NCI-H2107 treated with DMSO at 0.1 percent for 48 hours (cell line): ENCODE measurements at regions not wholly inside any gene's neighbourhood (a gene's known extent, or its start where the extent isn't known, plus 50 kb on each side); places are given as distances from the start of the nearest gene placed in this dataset.

Experiments used
- DNase-seq: peaks from one replicate; lab custom pipeline; 2025; ENCODE audit not compliant: unreplicated experiment; lab: John Stamatoyannopoulos, UW

DNA sequence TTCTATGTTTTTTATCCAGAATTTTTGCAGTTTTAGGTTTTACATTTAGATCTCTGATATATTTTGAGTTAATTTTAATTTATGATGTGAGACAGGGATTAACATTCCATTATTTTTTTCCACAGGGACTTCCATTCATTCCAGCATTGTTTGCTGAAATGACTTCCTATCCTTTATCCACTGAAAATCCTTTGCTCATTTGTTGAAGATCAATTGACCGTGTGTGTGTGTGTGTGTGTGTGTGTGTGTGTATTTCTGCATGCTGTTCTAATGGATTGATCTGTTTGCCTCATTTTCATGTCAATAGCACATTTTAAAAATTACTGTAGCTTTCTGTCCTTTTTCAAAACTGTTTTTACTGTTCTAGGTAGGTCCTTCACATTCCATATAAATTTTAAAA, 480.3 kb downstream of the DSC3 start:
- no peak for DNase-seq

DNA sequence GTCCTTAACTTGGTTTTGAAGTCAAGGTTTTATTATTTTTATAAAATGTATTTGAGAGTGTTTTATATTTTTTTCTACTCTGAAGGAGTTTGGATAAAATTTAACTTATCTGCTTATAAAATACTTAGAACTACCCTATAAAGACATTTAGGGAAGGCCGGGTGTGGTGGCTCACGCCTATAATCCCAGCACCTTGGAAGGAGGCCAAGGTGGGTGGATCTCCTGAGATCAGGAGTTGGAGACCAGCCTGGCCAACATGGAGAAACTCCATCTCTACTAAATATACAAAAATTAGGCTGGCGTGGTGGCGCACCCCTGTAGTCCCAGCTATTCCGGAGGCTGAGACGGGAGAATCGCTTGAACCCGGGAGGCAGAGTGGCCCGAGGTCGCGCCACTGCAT, 486.4 kb downstream of the DSC3 start:
- DNase-seq, result no peak

DNA sequence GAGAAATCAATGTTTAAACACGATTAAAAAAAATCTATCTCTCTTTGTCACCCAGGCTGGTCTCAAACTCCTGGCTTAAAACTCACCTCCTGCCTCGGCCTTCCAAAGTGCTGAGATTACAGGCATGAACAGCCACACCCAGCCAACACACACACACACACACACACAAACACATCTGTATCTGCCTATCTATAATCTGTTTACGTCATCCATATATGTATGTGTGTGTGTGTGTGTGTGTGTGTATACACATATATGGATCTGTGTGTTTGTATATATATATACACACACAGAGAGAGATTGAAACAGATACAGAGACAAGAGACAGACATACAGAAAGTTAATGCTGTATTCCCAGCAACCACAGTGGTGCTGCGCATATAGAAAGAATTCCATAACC, 497.1 kb downstream of the DSC3 start:
- no peak for DNase-seq

DNA sequence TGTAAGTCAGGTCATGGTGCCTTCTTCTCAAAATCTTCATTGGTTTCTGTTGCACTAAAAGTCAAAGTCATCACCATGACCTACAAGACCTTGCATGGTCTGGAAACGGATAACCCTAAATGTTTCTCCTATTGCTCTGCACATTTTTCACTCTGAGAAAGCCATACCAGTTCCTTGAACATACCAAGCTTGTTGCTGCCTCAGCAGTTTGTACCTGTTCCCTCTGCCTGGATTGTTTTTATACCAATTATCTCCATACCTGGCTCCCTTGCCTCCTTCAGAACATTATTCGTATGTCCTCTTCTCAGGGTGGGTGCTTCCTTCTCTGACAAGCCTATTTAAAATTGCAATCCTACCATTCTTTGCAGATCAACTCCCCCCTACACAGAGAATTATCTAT, 498.4 kb downstream of the DSC3 start:
- DNase-seq, result no peak

DNA sequence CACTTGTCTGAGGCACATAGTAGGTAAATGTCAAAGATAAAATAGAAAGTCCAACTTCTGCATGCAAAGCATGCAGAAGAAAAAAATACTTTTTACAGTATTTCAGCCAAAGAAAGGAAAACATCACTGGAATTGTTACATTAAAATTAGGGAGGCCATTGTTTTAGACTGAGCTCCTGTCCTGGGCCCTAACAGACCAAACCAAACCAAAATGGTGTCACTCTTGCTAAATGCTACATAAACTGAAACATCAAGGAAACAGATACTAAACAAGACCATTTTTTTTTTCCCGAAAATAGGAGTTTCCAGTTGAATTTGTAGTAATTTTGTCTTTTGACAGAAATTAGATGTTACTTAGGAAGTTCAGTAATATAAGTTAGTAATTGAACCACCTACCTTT, 508.8 kb downstream of the DSC3 start:
- DNase-seq, result no peak

DNA sequence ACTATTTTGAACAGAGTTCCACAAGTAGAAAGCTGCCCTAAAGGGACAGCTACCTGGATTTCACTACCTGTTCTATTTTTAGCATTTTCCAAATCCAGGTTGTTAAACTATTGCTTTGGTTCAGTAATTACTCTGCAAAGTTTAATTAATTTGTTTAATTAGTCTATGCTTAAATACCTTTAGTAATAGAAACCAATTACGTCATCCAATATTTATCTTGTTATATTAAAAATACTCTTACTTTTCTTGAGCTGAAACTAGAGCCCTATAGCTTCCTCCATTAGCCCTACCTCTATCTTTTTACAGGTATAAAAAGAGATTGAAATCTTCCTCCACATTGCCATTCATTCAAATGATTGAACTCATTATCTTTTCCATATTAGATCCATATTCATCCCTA, 514.6 kb downstream of the DSC3 start:
- no peak for DNase-seq

DNA sequence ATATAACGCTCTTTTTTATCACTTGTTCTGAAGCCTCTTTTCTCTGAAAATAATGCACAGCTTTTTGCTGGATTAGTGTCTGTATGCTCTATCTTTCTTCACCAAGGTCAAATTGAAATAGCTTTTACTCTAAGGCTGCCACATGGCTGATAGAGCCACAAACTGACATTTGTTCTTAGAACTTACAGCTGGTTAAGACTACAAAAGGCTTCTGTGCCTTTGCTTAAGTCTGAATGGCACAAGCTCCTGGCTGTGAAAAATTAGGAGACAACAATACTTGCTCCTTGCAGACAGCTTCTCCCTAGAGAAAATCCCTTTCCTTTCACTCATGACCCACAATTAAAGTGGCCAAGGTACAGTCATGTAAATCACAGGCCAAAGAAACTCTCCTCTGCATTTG, 515.3 kb downstream of the DSC3 start:
- DNase-seq, result no peak

DNA sequence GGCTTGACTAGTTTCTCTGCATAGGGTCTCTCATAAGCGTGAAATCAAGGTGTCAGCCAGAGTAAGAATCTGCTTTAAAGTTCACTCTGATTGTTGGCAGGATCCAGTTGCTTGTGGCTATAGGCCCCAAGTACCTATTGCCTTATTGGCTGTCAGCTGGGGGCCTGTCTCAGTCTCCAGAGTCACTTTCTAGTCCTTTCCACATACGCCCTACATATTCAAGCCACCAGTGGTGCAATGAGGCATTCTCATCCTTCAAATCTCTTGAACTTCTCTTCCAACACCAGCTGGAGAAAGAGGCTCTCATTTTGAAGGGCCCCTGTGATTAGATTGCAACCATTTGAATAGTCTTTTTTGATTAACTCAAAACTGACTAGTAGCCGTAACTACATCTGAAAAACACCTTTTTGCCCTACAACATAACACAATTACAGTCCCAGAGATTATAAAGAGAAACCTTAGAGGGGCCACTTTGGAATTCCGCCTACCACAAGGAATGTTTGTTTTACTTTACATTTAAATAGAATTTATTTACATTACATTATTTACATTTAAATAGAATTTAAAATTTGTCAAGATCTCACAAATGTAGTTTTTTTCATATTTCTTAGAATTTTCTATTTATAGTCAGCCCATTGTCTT, 520.1 kb downstream of the DSC3 start:
- DNase-seq, result no peak

DNA sequence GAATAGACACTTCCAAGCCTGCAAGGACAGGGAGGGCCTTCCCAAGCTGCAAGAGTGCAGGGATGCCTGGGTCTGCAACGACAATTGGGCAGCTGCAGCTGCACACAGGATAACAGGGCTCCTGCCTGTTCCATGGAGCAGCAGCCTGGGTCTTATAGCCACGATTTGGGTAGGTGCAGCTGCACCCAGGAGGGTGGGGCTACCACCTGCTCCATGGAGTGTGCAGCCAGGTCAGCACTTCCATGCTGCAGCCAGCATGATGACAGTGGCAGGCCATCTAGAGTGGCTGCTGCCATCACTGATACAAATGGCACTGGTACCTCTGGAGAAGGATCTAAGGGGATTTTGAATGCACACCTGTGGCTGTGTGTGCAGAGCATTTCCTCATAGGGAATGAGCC, 528.5 kb downstream of the DSC3 start:
- DNase-seq, result no peak

DNA sequence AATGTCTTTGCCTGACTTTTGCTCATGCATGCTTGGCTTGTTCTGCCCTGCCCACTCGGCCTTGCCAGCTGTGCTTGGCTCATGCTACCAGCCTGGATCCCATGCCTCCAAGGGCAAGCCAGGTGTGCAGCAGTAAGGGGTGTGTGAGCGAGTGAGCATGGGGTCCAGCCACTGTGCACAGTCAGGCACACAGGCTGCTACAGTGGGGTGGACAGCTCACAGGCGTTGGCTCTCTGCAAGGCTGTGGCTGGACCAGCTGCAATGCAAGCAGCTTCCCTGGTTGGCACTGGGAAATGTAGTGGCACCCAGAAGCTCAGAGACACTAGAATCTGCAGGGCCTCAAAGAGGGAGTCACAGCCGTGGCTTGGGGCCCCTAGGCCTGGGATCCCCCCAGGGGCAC, 529.7 kb downstream of the DSC3 start:
- no peak for DNase-seq

DNA sequence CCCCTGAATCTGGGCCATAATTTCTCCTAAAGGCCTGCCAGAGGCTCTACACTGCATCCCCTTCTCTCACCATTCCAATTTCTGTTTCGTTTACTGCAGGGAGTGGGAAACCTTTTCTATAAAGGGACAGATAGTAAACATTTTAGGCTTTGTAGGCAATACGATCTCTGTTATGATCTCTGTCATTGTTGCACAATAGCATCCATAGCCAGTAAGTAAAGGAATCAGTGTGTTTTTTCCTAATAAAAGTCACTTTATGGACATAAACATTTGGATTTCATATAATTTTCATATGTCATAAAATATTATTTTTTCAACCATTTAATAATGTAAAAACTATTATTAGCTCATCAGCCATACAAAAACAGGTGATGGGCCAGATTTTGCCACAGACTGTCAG, 531.7 kb downstream of the DSC3 start:
- no peak for DNase-seq

DNA sequence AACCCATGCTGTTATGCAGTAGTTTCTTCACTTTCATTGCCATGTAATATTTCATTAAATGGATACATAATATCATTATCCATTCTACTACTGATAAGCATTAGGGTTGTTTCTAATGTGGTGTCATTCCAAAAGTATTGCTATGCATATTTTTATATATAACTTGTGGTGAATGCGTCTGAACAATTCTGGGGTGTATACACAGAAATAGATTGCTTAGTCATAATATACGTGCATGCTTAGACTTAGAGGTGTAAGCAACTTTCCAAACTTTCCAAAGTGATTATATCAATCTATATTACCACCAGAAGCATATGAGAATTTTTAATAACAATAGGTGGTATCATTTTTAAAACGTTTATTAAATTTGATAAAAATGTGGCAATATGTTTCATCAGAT, 540.9 kb downstream of the DSC3 start:
- DNase-seq, result no peak

DNA sequence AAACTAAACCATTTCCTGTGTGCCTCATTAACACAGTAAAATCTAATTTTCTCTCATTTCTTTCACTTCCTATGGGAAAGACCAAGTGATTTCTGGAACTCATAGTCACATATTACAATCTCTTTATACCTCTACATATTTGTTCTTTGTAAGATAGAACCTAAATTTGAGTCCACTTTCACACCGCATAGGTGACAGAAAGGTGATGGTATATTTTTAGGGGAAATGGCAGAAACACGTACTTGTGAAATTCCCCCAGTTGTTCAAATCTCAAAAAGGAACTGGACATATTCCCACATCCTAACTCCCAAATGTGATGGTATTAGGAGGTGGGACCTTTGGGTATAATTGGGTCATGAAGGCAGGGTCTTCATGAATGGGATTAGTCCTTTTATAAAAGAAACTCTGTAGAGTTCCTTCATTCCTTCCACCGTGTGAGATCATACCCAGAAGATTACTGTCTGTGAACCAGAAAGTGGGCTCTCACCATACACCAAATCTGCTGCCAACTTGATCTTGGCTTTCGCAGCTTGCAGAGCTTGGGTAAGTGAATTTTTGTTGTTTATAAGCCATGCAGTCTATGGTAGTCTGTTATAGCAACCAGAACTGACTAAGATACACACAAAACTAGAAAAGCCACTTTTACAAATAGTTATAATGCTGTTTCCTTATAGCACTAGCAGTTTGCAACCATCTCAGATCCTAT, 542.1 kb downstream of the DSC3 start:
- no peak for DNase-seq

DNA sequence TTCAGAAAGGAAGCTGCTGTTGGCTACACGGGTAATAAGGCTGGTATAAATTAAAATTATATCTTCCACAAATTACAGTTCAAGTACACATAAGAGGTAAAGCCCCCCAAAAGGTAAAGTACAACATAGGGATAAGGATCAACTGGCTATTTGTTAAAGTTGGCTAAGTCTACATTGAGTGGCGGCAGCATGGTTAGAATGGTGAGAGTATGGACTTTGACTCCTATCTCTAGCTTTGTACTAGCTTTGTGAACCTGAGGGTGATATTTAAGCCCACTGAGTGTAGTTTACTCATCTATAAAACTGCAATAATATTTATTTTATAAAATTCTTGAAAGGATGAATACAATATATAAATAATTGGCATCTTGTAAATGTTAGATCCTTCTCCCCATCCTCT, 542.8 kb downstream of the DSC3 start:
- DNase-seq, result no peak

DNA sequence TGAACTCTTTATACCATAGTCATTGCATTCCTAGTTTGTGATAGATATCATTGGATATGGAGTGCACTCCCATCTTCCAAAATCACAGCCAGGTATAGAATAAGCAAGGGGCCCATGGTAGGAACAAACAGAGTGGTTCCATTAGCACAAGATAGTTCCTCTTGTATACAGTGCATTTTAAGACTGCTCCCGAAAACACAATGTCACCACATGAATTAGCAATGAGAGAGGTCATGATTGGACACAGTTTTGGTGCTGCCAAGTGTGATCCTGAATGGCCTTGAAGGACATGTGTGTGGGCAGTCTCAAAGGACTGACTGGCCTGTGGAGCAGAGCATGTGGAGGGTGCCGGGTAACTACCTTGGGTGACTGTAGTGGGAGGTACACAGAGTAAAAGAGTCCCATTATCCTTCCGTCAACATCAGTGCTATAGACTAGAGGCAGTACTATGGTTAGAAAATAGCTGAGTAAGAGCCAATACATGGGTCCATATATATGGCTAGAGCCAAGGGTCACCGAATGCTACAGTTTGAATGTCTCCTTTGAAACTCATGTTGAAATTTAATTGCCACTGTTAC, 549.9 kb downstream of the DSC3 start:
- DNase-seq, result no peak

DNA sequence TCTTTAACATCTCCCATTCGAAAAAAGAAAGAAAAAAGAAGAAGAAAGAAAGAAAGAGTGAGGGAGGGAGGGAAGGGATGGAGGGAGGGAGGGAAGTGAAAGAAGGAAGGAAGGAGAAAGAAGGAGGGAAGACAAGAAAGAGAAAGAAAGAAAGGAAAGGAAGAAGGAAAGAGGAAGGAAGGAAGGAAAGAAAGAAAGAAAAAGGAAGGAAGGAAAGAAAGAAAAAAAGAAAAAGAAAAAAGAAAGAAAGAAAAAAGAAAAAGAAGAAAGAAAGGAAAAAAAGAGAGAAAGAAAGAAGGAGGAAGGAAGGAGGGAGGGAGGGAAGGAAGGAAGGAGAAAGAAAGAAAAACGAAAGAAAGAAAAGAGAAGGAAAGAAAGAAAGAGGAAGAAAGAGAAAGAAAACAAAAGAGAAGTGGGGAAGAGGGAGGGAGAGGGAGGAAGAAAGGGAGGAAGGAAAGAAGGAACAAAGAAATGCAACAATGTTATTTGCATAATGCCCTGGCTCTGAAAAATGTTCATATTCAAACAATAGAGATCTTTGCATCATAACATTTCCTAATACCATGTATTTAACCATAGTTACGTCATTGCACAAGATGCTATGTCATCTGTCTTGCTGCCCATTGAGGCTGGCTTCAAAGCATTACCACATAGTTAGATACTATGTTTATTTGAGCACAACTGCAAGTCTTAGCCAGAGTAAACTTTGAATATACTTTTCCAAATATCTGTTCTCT, 550.6 kb downstream of the DSC3 start:
- DNase-seq, result no peak

DNA sequence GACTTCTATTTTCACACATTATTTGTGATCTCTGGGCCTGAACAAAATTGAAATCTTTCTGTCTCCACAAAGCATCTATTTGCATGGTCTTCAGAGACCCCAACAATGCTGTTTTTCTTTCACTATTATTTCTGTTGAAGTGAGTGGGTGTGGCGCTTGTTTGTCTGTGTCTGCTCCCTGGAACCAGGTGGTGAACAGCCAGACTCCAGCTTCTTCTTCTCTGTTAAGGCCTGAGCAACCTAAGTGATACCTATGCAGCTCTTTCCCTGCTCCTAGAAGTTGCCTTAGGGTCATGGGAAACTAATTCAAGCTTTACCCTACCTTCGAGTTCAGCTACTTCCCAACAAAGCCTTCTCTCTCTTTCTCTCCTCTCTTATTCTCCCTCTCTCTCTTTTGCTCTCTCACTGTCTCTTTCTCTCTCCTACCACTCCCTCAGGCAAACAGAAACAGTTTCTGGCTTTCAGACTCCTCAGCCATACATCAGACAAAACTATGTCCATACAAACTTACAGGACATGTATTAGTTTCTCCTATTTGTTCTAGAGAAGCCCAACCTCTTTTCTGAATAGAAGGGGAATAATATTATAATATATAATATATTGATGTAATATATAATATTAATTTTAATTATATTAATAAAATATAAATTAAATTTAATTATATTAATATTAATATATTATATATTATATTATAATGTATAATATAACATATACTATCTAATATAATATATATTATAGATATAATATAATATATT, 552.5 kb downstream of the DSC3 start:
- no peak for DNase-seq

DNA sequence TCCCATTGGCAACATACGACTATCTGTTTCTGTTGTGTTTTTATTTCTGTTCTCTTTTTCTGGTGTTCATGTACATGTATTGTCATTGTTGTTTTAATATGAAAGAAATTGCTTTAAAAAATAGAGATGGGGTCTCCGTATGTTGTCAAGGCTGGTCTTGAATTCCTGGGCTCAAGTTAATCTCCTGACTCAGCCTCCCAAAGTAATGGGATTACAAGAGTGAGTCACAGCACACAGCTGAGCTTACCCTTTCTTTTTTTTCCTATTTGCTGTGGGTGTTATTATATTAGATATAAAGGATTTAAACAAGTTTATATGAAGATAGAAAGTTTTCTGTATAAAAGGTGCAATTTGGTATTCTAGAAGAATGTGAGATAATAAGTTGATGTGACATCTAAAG, 554.6 kb downstream of the DSC3 start:
- no peak for DNase-seq

DNA sequence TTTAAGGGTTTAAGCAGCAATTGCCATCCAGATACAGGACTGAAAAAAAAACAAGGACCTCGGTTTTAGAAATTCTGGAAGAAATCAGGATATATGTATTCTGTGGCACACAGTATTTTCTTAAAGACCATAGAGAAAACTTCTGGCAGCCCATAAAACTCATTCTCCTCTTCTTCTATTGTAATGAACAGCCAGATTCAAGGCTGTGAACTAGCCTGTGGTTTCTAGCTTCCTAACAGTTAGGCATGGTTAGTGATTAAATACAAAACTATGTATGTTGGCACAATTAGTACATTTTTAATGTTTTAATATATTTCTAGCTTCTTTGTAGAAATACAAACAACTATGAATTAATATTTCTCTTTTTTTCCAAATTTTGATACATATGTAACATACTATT, 555.7 kb downstream of the DSC3 start:
- DNase-seq, result no peak

DNA sequence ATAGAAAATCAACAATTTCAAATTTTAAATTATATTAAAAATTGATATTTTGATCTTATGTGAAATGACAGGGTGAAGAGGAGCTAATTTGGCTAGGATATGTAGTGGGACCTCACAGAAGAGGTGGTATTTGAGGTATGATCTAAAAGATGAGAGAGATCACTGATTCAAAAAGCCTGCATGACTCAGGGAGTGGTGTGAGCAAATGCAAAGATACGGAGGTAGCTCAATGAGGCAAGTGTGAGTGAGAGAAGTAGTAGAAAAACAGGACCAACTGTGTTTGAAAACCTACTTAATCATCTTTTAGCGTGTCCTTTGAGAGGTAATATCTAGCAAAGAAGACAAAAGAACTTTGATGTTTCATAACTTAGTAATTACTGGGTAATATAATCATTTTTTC, 557.5 kb downstream of the DSC3 start:
- DNase-seq, result no peak

DNA sequence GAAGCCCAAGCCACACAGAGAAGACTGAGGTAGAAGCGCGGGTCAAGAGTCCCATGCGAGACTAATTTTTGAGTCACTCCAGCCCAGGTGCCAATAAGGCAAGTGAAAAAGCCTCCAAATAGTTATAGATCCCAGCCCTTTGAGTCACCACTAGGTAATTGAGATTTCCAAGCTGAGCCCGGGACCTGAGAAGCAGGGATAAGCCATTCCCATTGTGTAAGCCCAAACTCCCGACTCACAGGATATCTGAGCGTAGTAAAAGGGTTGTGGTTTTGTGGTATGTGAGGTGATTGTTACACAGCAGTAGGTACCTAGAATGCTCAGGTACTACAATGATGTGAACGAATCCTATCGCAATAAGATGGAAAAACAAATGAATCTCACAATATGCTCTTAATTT, 560.7 kb downstream of the DSC3 start:
- DNase-seq, result no peak
